ENCODE measurements at regions not wholly inside any gene's neighbourhood (a gene's known extent, or its start where the extent isn't known, plus 50 kb on each side); places are given as distances from the start of the nearest gene placed in this dataset.

- TF ChIP-seq CTCF (IDR thresholded peaks at IDR 0.05) (no peak), EZH2 (IDR thresholded peaks at IDR 0.05; ENCODE audit: borderline replicate concordance, insufficient read depth, low read depth, low read length, poor library complexity, severe bottlenecking) (no peak)
Observed at GRCh38 chr3:177783338-177783737, 586.1 kb upstream of the TBL1XR1 start.
